ENCODE measurements at regions not wholly inside any gene's neighbourhood (a gene's known extent, or its start where the extent isn't known, plus 50 kb on each side); places are given as distances from the start of the nearest gene placed in this dataset.

- TF ChIP-seq CTCF (IDR thresholded peaks at IDR 0.05; ENCODE audit: low read depth, low read length) (no peak), MYC (IDR thresholded peaks at IDR 0.05; ENCODE audit: low read depth, low read length) (no peak), POLR2A (IDR thresholded peaks at IDR 0.05; ENCODE audit: extremely low read depth, insufficient read length) (no peak)
Measured at GRCh38 chr15:77856705-77857346, 220.7 kb downstream of the TBC1D2B start.

Data from NB4 (cell line).